Sigmoid colon (tissue), 4 donors: ENCODE measurements at regions not wholly inside any gene's neighbourhood (a gene's known extent, or its start where the extent isn't known, plus 50 kb on each side); places are given as distances from the start of the nearest gene placed in this dataset.

ENCODE experiments used
- CTCF ChIP-seq, 4 experiments: fragments of 450-650 bp in 3 of 4; fragments of 200-600 bp in 1 of 4; IDR thresholded peaks; one replicate each; pipeline ENCODE4 v1.5.1; 2016 to 2019; ENCODE audit warnings: antibody characterized with exemption in 4 of 4, mild to moderate bottlenecking in 3 of 4, moderate library complexity in 2 of 4
- EP300 ChIP-seq, 4 donors: sonication (generic); formaldehyde crosslinking; IDR thresholded peaks; one replicate each; pipeline ENCODE4 v1.6.1; 2017; ENCODE audit warnings: antibody characterized with exemption in 4 of 4
- POLR2A ChIP-seq, 2 donors: fragments of 450-650 bp; IDR thresholded peaks; one replicate each; pipeline ENCODE4 v1.6.1; 2016; ENCODE audit warnings: antibody characterized with exemption in 2 of 2, mild to moderate bottlenecking in 2 of 2, moderate library complexity in 2 of 2
- POLR2AphosphoS5 ChIP-seq, 4 donors: sonication (generic); formaldehyde crosslinking; IDR thresholded peaks; one replicate each; pipeline ENCODE4 v1.6.1; 2017; ENCODE audit warnings: antibody characterized with exemption in 4 of 4

DNA sequence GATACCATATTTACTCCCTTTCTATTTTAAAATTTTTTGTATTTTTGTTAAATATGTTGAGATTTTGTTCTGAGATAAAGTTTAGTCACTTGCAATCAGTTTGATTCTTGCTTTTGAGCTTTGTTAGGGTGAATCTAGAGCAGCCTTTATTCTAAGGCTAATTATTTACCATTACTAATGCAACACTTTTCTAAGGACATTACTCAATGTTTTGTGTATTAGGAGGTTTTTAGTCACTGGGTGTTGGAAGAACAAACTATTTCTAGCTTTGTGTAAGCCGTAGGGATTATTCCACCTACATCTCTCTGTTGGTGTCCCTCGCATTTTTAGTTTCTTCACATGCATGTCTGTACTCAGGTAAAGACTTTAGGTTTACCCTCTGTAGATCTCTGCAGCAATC is 379.5 kb upstream of the CD180 start:
- TF ChIP-seq CTCF (IDR thresholded peaks at IDR 0.05) = no peak
- no peak for TF ChIP-seq POLR2A (IDR thresholded peaks at IDR 0.05)
- TF ChIP-seq POLR2AphosphoS5 (IDR thresholded peaks at IDR 0.05) = no peak
- TF ChIP-seq EP300 (IDR thresholded peaks at IDR 0.05) = no peak
